H1 (cell line): ENCODE measurements at regions not wholly inside any gene's neighbourhood (a gene's known extent, or its start where the extent isn't known, plus 50 kb on each side); places are given as distances from the start of the nearest gene placed in this dataset.

Experiments
- CTCF ChIA-PET: fragments of 300-600 bp; sonication (Branson Sonifier 250); formaldehyde crosslinking; loops from one replicate; lab custom pipeline; 2021; ENCODE audit not compliant: partially characterized antibody; lab: Charles Lee
- POLR2A ChIA-PET: fragments of 300-600 bp; sonication (Branson Sonifier 250); formaldehyde crosslinking; loops from one replicate; lab custom pipeline; 2021; ENCODE audit warnings: inconsistent platforms; ENCODE audit not compliant: partially characterized antibody; lab: Charles Lee
- DNase-seq, 2 experiments: peaks; one replicate each; pipeline versions ENCODE4 v3.0.0 to v3.0.0-alpha.2; 2010 to 2022; ENCODE audit warnings: low spot score in 2 of 2, low read depth in 1 of 2, mixed read lengths in 1 of 2
- FAIRE-seq: peaks from 2 replicates; lab custom pipeline; 2011; peaks lifted over from hg19 to GRCh38; lab: Jason Lieb, UNC
- H2AFZ ChIP-seq: 2 replicates; pipeline ENCODE4 v1.8.1; 2012; ENCODE audit warnings: low read length, inconsistent platforms
- H2AK5ac ChIP-seq: 2 replicates; pipeline ENCODE4 v1.6.1; 2013; ENCODE audit warnings: low read depth, low read length
- H2BK120ac ChIP-seq: replicated peaks from 2 replicates; pipeline ENCODE3; 2013; ENCODE audit warnings: low read depth, low read length, inconsistent platforms
- H2BK12ac ChIP-seq: 2 replicates; pipeline ENCODE4 v1.6.1; 2013; ENCODE audit warnings: low read depth, low read length
- H2BK15ac ChIP-seq: 2 replicates; pipeline ENCODE4 v1.6.1; 2013; ENCODE audit warnings: low read length
- H2BK20ac ChIP-seq: 2 replicates; pipeline ENCODE4 v1.6.1; 2013; ENCODE audit warnings: low read length
- H2BK5ac ChIP-seq: 2 replicates; pipeline ENCODE4 v1.6.1; 2013; ENCODE audit warnings: low read depth, low read length
- H3K14ac ChIP-seq: 2 replicates; pipeline ENCODE4 v1.6.1; 2013; ENCODE audit warnings: inconsistent platforms; ENCODE audit not compliant: insufficient read length
- H3K18ac ChIP-seq: 2 replicates; pipeline ENCODE4 v1.6.1; 2013; ENCODE audit warnings: low read length; ENCODE audit errors: extremely low read depth
- H3K23ac ChIP-seq: 2 replicates; pipeline ENCODE4 v1.6.1; 2013; ENCODE audit warnings: inconsistent platforms; ENCODE audit not compliant: insufficient read length
- H3K23me2 ChIP-seq: 2 replicates; pipeline ENCODE4 v1.6.1; 2013; ENCODE audit warnings: low read depth, low read length
- H3K27ac ChIP-seq: 2 replicates; pipeline ENCODE4 v1.6.1; 2011; ENCODE audit warnings: low read depth, low read length, inconsistent platforms
- H3K27me3 ChIP-seq, 4 experiments: replicated peaks in 1 of 4; 1 replicate in 1 of 4; 2 replicates in 3 of 4; pipeline versions ENCODE4 v1.6.1 to v1.8.1; 2011 to 2013; ENCODE audit warnings: low read length in 3 of 4, mild to moderate bottlenecking in 3 of 4, inconsistent platforms in 2 of 4, mixed read lengths in 2 of 4, moderate library complexity in 1 of 4; ENCODE audit not compliant: control insufficient read depth in 3 of 4, insufficient read depth in 3 of 4; ENCODE audit errors: extremely low read depth in 1 of 4
- H3K36me3 ChIP-seq, 4 experiments: 2 replicates each; pipeline versions ENCODE4 v1.6.1 to v1.8.1; 2011 to 2013; ENCODE audit warnings: mild to moderate bottlenecking in 4 of 4, low read length in 3 of 4, moderate library complexity in 2 of 4, control low read depth in 1 of 4, inconsistent platforms in 1 of 4; ENCODE audit not compliant: insufficient read depth in 4 of 4, control insufficient read depth in 2 of 4
- H3K4ac ChIP-seq: replicated peaks from 2 replicates; pipeline ENCODE3; 2013; ENCODE audit warnings: low read length, low read depth, mixed read lengths, inconsistent platforms; ENCODE audit not compliant: insufficient read length
- H3K4me1 ChIP-seq, 4 experiments: replicated peaks in 1 of 4; 1 replicate in 1 of 4; 2 replicates in 3 of 4; pipeline versions ENCODE4 v1.6.1 to v1.8.1; 2011 to 2013; ENCODE audit warnings: low read length in 3 of 4, inconsistent platforms in 2 of 4, mixed read lengths in 1 of 4; ENCODE audit not compliant: insufficient read depth in 4 of 4, control insufficient read depth in 3 of 4
- H3K4me2 ChIP-seq, 2 experiments: 2 replicates each; pipeline versions ENCODE4 v1.6.1 to v1.8.1; 2011 to 2013; ENCODE audit warnings: low read depth in 2 of 2, low read length in 2 of 2, control low read depth in 1 of 2, inconsistent platforms in 1 of 2, mild to moderate bottlenecking in 1 of 2; ENCODE audit not compliant: insufficient read depth in 1 of 2
- H3K4me3 ChIP-seq, 4 experiments: fragments of 200-600, 300-600 bp in 1 of 4; sonication (generic), shearing (Covaris generic), sonication (Bioruptor Twin) in 1 of 4; 2 replicates each; pipeline versions ENCODE4 v1.5.1 to v1.8.1; 2011 to 2016; ENCODE audit warnings: low read length in 4 of 4, low read depth in 3 of 4, control low read depth in 2 of 4, inconsistent platforms in 2 of 4, mild to moderate bottlenecking in 2 of 4, mixed read lengths in 1 of 4, moderate library complexity in 1 of 4; ENCODE audit not compliant: insufficient read depth in 2 of 4; ENCODE audit errors: extremely low read depth in 1 of 4
- H3K56ac ChIP-seq: replicated peaks from 2 replicates; pipeline ENCODE3; 2013; ENCODE audit warnings: low read depth, mild to moderate bottlenecking, mixed read lengths, low read length, inconsistent platforms; ENCODE audit not compliant: insufficient read length
- H3K79me1 ChIP-seq: 2 replicates; pipeline ENCODE4 v1.6.1; 2013; ENCODE audit warnings: low read depth, low read length, control low read depth
- H3K79me2 ChIP-seq, 2 experiments: 2 replicates each; pipeline versions ENCODE4 v1.6.1 to v1.8.1; 2012 to 2013; ENCODE audit warnings: low read length in 2 of 2, mild to moderate bottlenecking in 2 of 2, inconsistent platforms in 1 of 2; ENCODE audit not compliant: insufficient read depth in 2 of 2, control insufficient read depth in 1 of 2
- H3K9ac ChIP-seq, 4 experiments: replicated peaks in 1 of 4; 1 replicate in 1 of 4; 2 replicates in 3 of 4; pipeline versions ENCODE4 v1.6.1 to v1.8.1; 2011 to 2013; ENCODE audit warnings: low read depth in 3 of 4, low read length in 3 of 4, control low read depth in 2 of 4, mild to moderate bottlenecking in 2 of 4, moderate library complexity in 2 of 4, inconsistent platforms in 1 of 4; ENCODE audit errors: extremely low read depth in 1 of 4
- H3K9me3 ChIP-seq, 2 experiments: 2 replicates each; pipeline versions ENCODE4 v1.6.1 to v1.8.1; 2012 to 2013; ENCODE audit warnings: mild to moderate bottlenecking in 2 of 2, moderate library complexity in 2 of 2, control low read depth in 1 of 2, inconsistent platforms in 1 of 2, low read depth in 1 of 2, low read length in 1 of 2, mixed read lengths in 1 of 2; ENCODE audit not compliant: insufficient read depth in 2 of 2
- H4K20me1 ChIP-seq, 2 experiments: replicated peaks in 1 of 2; 2 replicates each; pipeline versions ENCODE3 to v1.8.1; 2011 to 2013; ENCODE audit warnings: inconsistent platforms in 2 of 2, low read length in 2 of 2, mild to moderate bottlenecking in 1 of 2; ENCODE audit not compliant: insufficient read depth in 2 of 2, control insufficient read depth in 1 of 2
- H4K5ac ChIP-seq: 2 replicates; pipeline ENCODE4 v1.6.1; 2013; ENCODE audit warnings: low read length, low read depth, mixed read lengths, inconsistent platforms; ENCODE audit not compliant: insufficient read length
- H4K8ac ChIP-seq: 2 replicates; pipeline ENCODE4 v1.8.0; 2013; ENCODE audit warnings: mild to moderate bottlenecking, moderate library complexity, low read length, inconsistent platforms; ENCODE audit not compliant: insufficient read depth; ENCODE audit errors: extremely low read depth
- H4K91ac ChIP-seq: replicated peaks from 2 replicates; pipeline ENCODE3; 2013; ENCODE audit warnings: low read length, mixed read lengths, inconsistent platforms; ENCODE audit not compliant: insufficient read length
- ASH2L ChIP-seq: fragments of 200-600, 300-600 bp; sonication (generic); IDR thresholded peaks from one replicate; pipeline ENCODE4 v1.7.1; 2017; ENCODE audit warnings: low read length
- CHD1 ChIP-seq: IDR thresholded peaks from 2 replicates; pipeline ENCODE4 v1.6.1; 2012; ENCODE audit warnings: low read depth, low read length, improper control_type of control experiment
- CREB1 ChIP-seq: IDR thresholded peaks from 2 replicates; pipeline ENCODE4 v1.6.1; 2012; ENCODE audit warnings: inconsistent platforms
- CTBP2 ChIP-seq: IDR thresholded peaks from 2 replicates; pipeline ENCODE4 v1.7.0; 2011; ENCODE audit warnings: borderline replicate concordance, mild to moderate bottlenecking, moderate library complexity, mixed read lengths, low read length; ENCODE audit not compliant: insufficient read depth, insufficient read length
- JUND ChIP-seq: IDR thresholded peaks from 2 replicates; pipeline ENCODE4 v1.6.1; 2011; ENCODE audit warnings: mild to moderate bottlenecking, improper control_type of control experiment, low read length
- KDM5A ChIP-seq: fragments of 200-600 bp; IDR thresholded peaks from 2 replicates; pipeline ENCODE4 v1.7.1; 2012; ENCODE audit warnings: mild to moderate bottlenecking, low read length, inconsistent platforms, mixed read lengths
- MAX ChIP-seq: IDR thresholded peaks from 2 replicates; pipeline ENCODE4 v1.6.1; 2012; ENCODE audit warnings: inconsistent platforms
- NRF1 ChIP-seq: IDR thresholded peaks from 2 replicates; pipeline ENCODE4 v1.6.1; 2011; ENCODE audit warnings: mild to moderate bottlenecking, low read depth, low read length, improper control_type of control experiment
- RAD21 ChIP-seq, 2 experiments: IDR thresholded peaks in 1 of 2; conservative IDR thresholded peaks in 1 of 2; 2 replicates each; pipeline ENCODE4 v1.6.1; 2011; ENCODE audit warnings: low read depth in 2 of 2, low read length in 2 of 2, improper control_type of control experiment in 1 of 2, inconsistent platforms in 1 of 2, mild to moderate bottlenecking in 1 of 2, moderate library complexity in 1 of 2
- RNF2 ChIP-seq: fragments of 200-900, 300-1000 bp; sonication (generic); IDR thresholded peaks from 2 replicates; pipeline ENCODE4 v1.7.1; 2016; ENCODE audit warnings: borderline replicate concordance, low read depth, mild to moderate bottlenecking, antibody characterized with exemption, low read length; ENCODE audit not compliant: poor library complexity, severe bottlenecking; ENCODE audit errors: missing control alignments
- SRF ChIP-seq: IDR thresholded peaks from 2 replicates; pipeline ENCODE4 v1.6.1; 2011; ENCODE audit warnings: mild to moderate bottlenecking, low read depth, low read length, moderate library complexity
- ZNF274 ChIP-seq: IDR thresholded peaks from 2 replicates; pipeline ENCODE4 v1.7.0; 2012; ENCODE audit warnings: low read length, borderline replicate concordance; ENCODE audit errors: extremely low read depth
- WGBS, 2 experiments: shearing (Covaris generic) in 1 of 2; methylation state at CpG; one replicate each; pipeline versions ENCODE4 v1.1.6 to v1.1.7; 2013 to 2015; ENCODE audit warnings: low lambda C conversion rate in 2 of 2, mixed read lengths in 2 of 2, inconsistent platforms in 1 of 2, low coverage in 1 of 2, missing lambda C conversion rate in 1 of 2; ENCODE audit not compliant: insufficient replicate concordance in 2 of 2, insufficient coverage in 1 of 2, insufficient read length in 1 of 2; ENCODE audit errors: extremely low coverage in 1 of 2, missing lambda C conversion rate in 1 of 2; 5-methylcytosine and 5-hydroxymethylcytosine counted together

- Histone ChIP-seq H3K79me2 (peaks cover 0 to 8% of the 10 kb centered on the region in 2 experiments; a peak in 2 of 4 replicates), H2BK12ac (peak overlapping the region; percentile 75; the same call in 1 of the 2 replicates), H4K5ac (no peak overlapping the region), H2AK5ac (peak overlapping the region; percentile 97), H3K23me2 (peaks cover 7% of the 10 kb centered on the region), H3K4me1 (no peaks in the 10 kb centered on the region), H3K27ac (no peak overlapping the region), H3K4ac (no peak overlapping the region), H3K36me3 (no peaks in the 10 kb centered on the region; a peak in 1 of 8 replicates), H4K91ac (no peak overlapping the region), H3K4me3 (no peak overlapping the region), H3K79me1 (no peaks in the 10 kb centered on the region), H3K14ac (no peak overlapping the region), H4K8ac (no peak overlapping the region), H3K9me3 (no peaks in the 10 kb centered on the region), H3K4me2 (no peak overlapping the region), H2BK120ac (no peak overlapping the region), H3K27me3 (no peaks in the 10 kb centered on the region), H3K18ac (no peak overlapping the region), H3K9ac (no peak overlapping the region), H2BK20ac (no peak overlapping the region), H4K20me1 (peaks cover 0 to 7% of the 10 kb centered on the region in 2 experiments), H2BK5ac (peak overlapping the region; percentile 66; the same call in 1 of the 2 replicates), H2AFZ (no peak overlapping the region), H3K23ac (no peak overlapping the region), H2BK15ac (peak overlapping the region; percentile 36), H3K56ac (peak overlapping the region; percentile 85)
- 93% methylated on average over 5 of the region's 5 CpGs; no CpG with 5 or more reads in 1 of the 2 experiments for WGBS, 2 experiments
- FAIRE-seq (no peak), DNase-seq (peak in 1 of 2 experiments; percentile 2)
- POLR2A ChIA-PET: no interaction called here
- CTCF ChIA-PET: no interaction called here
- TF ChIP-seq CREB1 (no peak), SRF (no peak), JUND (no peak), RNF2 (no peak), ZNF274 (no peak), CHD1 (no peak), MAX (no peak), KDM5A (no peak), RAD21 (IDR thresholded peaks at IDR 0.05 in 1 of 2, conservative IDR thresholded peaks at IDR 0.05 in 1 of 2; ENCODE audit: low read depth in 2 of 2, low read length in 2 of 2) (no peak), ASH2L (no peak), CTBP2 (no peak), NRF1 (no peak)
These were observed 276.3 kb upstream of the SOX1 start for GRCh38 chr13:111790621-111791020.
